Osteocyte (in vitro differentiated cells): ENCODE measurements at regions not wholly inside any gene's neighbourhood (a gene's known extent, or its start where the extent isn't known, plus 50 kb on each side); places are given as distances from the start of the nearest gene placed in this dataset.

Source experiments
- DNase-seq: peaks from one replicate; pipeline ENCODE4 v3.0.0; 2021; ENCODE audit warnings: mixed read lengths; ENCODE audit not compliant: unreplicated experiment; ENCODE audit errors: extremely low spot score
- H3K27ac Mint-ChIP-seq: one replicate; pipeline ENCODE4 v1.8.0; 2021; ENCODE audit warnings: mild to moderate bottlenecking, mixed read lengths; ENCODE audit not compliant: unreplicated experiment
- H3K27me3 Mint-ChIP-seq: one replicate; pipeline ENCODE4 v1.8.0; 2021; ENCODE audit warnings: mixed read lengths; ENCODE audit not compliant: unreplicated experiment
- H3K36me3 Mint-ChIP-seq: one replicate; pipeline ENCODE4 v1.8.0; 2021; ENCODE audit warnings: mixed read lengths; ENCODE audit not compliant: unreplicated experiment
- H3K4me1 Mint-ChIP-seq: one replicate; pipeline ENCODE4 v1.8.0; 2021; ENCODE audit warnings: mixed read lengths; ENCODE audit not compliant: unreplicated experiment
- H3K4me3 Mint-ChIP-seq: one replicate; pipeline ENCODE4 v1.8.0; 2021; ENCODE audit warnings: mild to moderate bottlenecking, moderate library complexity, mixed read lengths; ENCODE audit not compliant: unreplicated experiment
- H3K9me3 Mint-ChIP-seq: one replicate; pipeline ENCODE4 v1.8.0; 2021; ENCODE audit warnings: mixed read lengths; ENCODE audit not compliant: unreplicated experiment
- CTCF ChIP-seq: fragments of 200-600 bp; sonication (generic); IDR thresholded peaks from 2 replicates; pipeline ENCODE4 v1.5.0; 2021; ENCODE audit warnings: antibody characterized with exemption, mild to moderate bottlenecking, moderate library complexity

- peaks cover 11% of the 10 kb centered on the region for H3K27me3 Mint-ChIP-seq
- DNase-seq: no peak
- TF ChIP-seq CTCF: peak; percentile 69
- no peak overlapping the region for H3K4me3 Mint-ChIP-seq
- no peaks in the 10 kb centered on the region for H3K4me1 Mint-ChIP-seq
- H3K36me3 Mint-ChIP-seq: no peaks in the 10 kb centered on the region
- H3K9me3 Mint-ChIP-seq: no peaks in the 10 kb centered on the region
- H3K27ac Mint-ChIP-seq: no peak overlapping the region
These were observed 250.4 kb downstream of the FOXA2 start for GRCh38 chr20:22333885-22334545.

- Mint-ChIP-seq H3K9me3 (no peaks in the 10 kb centered on the region), H3K4me3 (no peak overlapping the region), H3K27ac (no peak overlapping the region), H3K27me3 (peaks cover 4% of the 10 kb centered on the region), H3K36me3 (no peaks in the 10 kb centered on the region), H3K4me1 (no peaks in the 10 kb centered on the region)
- TF ChIP-seq CTCF: no peak
- DNase-seq: no peak
These were observed 259.9 kb downstream of the FOXA2 start for GRCh38 chr20:22324505-22324904.

GRCh38 chr20:22322513-22322912, 261.9 kb downstream of the FOXA2 start:
- no peaks in the 10 kb centered on the region for H3K36me3 Mint-ChIP-seq
- no peak for TF ChIP-seq CTCF
- H3K27ac Mint-ChIP-seq: no peak overlapping the region
- H3K9me3 Mint-ChIP-seq: no peaks in the 10 kb centered on the region
- DNase-seq: no peak
- no peaks in the 10 kb centered on the region for H3K4me1 Mint-ChIP-seq
- H3K27me3 Mint-ChIP-seq: peaks cover 4% of the 10 kb centered on the region
- no peak overlapping the region for H3K4me3 Mint-ChIP-seq

- TF ChIP-seq CTCF: no peak
- peaks cover 4% of the 10 kb centered on the region for H3K27me3 Mint-ChIP-seq
- no peaks in the 10 kb centered on the region for H3K36me3 Mint-ChIP-seq
- no peaks in the 10 kb centered on the region for H3K4me1 Mint-ChIP-seq
- H3K27ac Mint-ChIP-seq: no peak overlapping the region
- H3K9me3 Mint-ChIP-seq: no peaks in the 10 kb centered on the region
- DNase-seq: no peak
- no peak overlapping the region for H3K4me3 Mint-ChIP-seq
These were observed 263.2 kb downstream of the FOXA2 start for GRCh38 chr20:22321191-22321590.

GRCh38 chr20:22320245-22320915, 264.0 kb downstream of the FOXA2 start:
- Mint-ChIP-seq H3K36me3 (no peaks in the 10 kb centered on the region), H3K4me3 (no peak overlapping the region), H3K9me3 (no peaks in the 10 kb centered on the region), H3K27ac (no peak overlapping the region), H3K4me1 (no peaks in the 10 kb centered on the region), H3K27me3 (peaks cover 4% of the 10 kb centered on the region)
- TF ChIP-seq CTCF: no peak
- no peak for DNase-seq
